MCF 10A (cell line): ENCODE measurements at regions not wholly inside any gene's neighbourhood (a gene's known extent, or its start where the extent isn't known, plus 50 kb on each side); places are given as distances from the start of the nearest gene placed in this dataset.

Experiments used
- BruUV-seq: library from RNA; stranded (reverse); fragments of 400-500 nt; replicated peaks from 2 replicates; lab custom pipeline; 2021; lab: Mats Ljungman, UMichigan
- CTCF ChIA-PET: fragments of 300-600 bp; sonication (Branson Sonifier 250); formaldehyde crosslinking; extraction: SDS; loops from one replicate; lab custom pipeline; 2021; ENCODE audit warnings: antibody characterized with exemption, inconsistent platforms; lab: Yijun Ruan, JAX
- POLR2A ChIA-PET: fragments of 300-600, 350-650 bp; sonication (Branson Sonifier 250); formaldehyde crosslinking; extraction: SDS; loops from one replicate; lab custom pipeline; 2020; ENCODE audit warnings: antibody characterized with exemption, inconsistent platforms; lab: Yijun Ruan, JAX
- DNase-seq: peaks from one replicate; pipeline ENCODE4 v3.0.0-alpha.2; 2018; ENCODE audit not compliant: unreplicated experiment
- H3K27ac Mint-ChIP-seq: one replicate; pipeline ENCODE4 v1.8.0; 2022; ENCODE audit warnings: mild to moderate bottlenecking, low read depth, mixed read lengths; ENCODE audit not compliant: unreplicated experiment
- H3K27me3 Mint-ChIP-seq: one replicate; pipeline ENCODE4 v1.8.0; 2022; ENCODE audit warnings: mixed read lengths; ENCODE audit not compliant: insufficient read depth, unreplicated experiment
- H3K36me3 Mint-ChIP-seq: one replicate; pipeline ENCODE4 v1.8.0; 2022; ENCODE audit warnings: mild to moderate bottlenecking, moderate library complexity, mixed read lengths; ENCODE audit not compliant: insufficient read depth, unreplicated experiment
- H3K4me1 Mint-ChIP-seq: one replicate; pipeline ENCODE4 v1.8.0; 2022; ENCODE audit warnings: mixed read lengths; ENCODE audit not compliant: insufficient read depth, unreplicated experiment
- H3K4me3 Mint-ChIP-seq: one replicate; pipeline ENCODE4 v1.8.0; 2022; ENCODE audit warnings: mild to moderate bottlenecking, moderate library complexity, mixed read lengths; ENCODE audit not compliant: unreplicated experiment
- H3K9me3 Mint-ChIP-seq: one replicate; pipeline ENCODE4 v1.8.0; 2022; ENCODE audit warnings: mixed read lengths; ENCODE audit not compliant: unreplicated experiment
- intact Hi-C: fragments of 100-400 bp; cut with micrococcal nuclease; formaldehyde crosslinking; loops from 2 replicates; pipeline ENCODE4 v1.14.1; 2022
- TF ChIP-seq, protein P1 (sequence below): fragments of 200-600 bp; IDR thresholded peaks from one replicate; pipeline ENCODE4 v1.8.0; 2022; ENCODE audit warnings: antibody characterized with exemption, mild to moderate bottlenecking; ENCODE audit not compliant: unreplicated experiment

DNA sequence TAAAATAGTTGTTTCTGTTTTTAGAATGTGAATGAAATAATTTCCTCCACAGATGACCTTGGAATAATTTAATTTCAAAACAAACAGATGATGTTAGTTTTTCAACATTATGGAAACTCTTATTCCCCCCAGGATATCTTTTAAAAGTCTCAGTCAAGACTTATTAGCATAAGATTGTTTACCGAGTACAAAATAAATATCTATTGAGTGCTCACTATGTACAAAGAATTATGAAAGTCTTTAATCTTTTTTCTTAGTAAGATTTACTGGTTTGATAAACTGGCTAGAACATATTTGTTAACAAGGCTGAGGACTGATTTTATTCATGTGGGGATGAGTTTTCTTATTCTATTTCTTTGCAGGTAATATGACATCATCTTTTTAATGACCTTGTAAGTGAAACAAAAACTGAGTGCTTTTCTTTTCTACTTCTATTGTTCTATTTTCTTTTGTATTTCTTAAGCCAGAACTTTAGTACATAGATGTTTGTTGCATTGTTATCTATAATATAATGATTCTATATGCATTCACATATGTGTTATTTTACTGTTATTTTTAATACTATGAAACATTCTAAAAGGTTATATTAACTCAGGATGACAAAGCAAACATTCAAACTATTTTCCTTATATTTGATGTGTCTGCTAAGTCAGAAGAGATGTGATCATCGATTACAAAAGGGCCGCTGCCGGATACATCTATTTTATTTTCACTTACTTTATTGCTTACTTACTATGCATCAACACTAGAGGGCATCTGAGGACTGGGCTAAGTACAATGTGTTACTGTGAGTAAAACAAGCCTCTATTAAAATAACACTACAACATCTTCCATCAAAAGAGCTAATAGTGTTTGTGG, 111.0 kb upstream of the ARHGAP42 start:
- Mint-ChIP-seq H3K27ac (no peak overlapping the region), H3K9me3 (no peaks in the 10 kb centered on the region), H3K4me3 (no peak overlapping the region), H3K36me3 (no peaks in the 10 kb centered on the region), H3K27me3 (peaks cover 22% of the 10 kb centered on the region), H3K4me1 (no peaks in the 10 kb centered on the region)
- ChIA-PET CTCF (interaction anchor here (0.6 to 4.3 kb wide), 36 partner anchors 8 to 862 kb away, joined by 3 to 41 read pairs (median 4); partner anchors contain the start of gene ARHGAP42), POLR2A (no interaction called here)
- intact Hi-C loops, result loop anchor here (1.0 to 2.0 kb wide), 3 partner anchors 107 to 356 kb away; no protein-coding TSS in a partner anchor
- no TSS peak for BruUV-seq
- DNase-seq, result peak; percentile 63
- TF ChIP-seq, protein P1, sequence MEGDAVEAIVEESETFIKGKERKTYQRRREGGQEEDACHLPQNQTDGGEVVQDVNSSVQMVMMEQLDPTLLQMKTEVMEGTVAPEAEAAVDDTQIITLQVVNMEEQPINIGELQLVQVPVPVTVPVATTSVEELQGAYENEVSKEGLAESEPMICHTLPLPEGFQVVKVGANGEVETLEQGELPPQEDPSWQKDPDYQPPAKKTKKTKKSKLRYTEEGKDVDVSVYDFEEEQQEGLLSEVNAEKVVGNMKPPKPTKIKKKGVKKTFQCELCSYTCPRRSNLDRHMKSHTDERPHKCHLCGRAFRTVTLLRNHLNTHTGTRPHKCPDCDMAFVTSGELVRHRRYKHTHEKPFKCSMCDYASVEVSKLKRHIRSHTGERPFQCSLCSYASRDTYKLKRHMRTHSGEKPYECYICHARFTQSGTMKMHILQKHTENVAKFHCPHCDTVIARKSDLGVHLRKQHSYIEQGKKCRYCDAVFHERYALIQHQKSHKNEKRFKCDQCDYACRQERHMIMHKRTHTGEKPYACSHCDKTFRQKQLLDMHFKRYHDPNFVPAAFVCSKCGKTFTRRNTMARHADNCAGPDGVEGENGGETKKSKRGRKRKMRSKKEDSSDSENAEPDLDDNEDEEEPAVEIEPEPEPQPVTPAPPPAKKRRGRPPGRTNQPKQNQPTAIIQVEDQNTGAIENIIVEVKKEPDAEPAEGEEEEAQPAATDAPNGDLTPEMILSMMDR, result peak; percentile 66

DNA sequence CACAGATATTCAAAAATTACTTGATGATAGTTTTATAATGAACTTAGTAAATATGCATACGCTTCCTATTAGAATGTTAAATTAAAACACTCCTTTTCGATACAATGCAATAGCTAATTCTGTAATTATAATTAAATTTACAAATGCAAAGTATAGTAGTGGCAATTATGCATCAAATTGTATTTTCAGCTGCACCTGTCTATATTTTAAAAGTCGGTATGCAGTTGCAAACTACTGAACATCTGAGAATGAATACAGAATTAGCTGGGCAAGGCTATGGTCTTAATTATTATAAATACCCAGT, 110.4 kb upstream of the ARHGAP42 start:
- POLR2A ChIA-PET, result interaction anchor here (1.0 kb wide), 1 partner anchor 327 kb away, joined by 3 read pairs; no protein-coding TSS in a partner anchor

GRCh38 chr11:100578831-100579311, 108.2 kb upstream of the ARHGAP42 start:
- Mint-ChIP-seq H3K27me3 (peaks cover 12% of the 10 kb centered on the region), H3K4me1 (no peaks in the 10 kb centered on the region), H3K9me3 (no peaks in the 10 kb centered on the region), H3K4me3 (no peak overlapping the region), H3K27ac (no peak overlapping the region), H3K36me3 (no peaks in the 10 kb centered on the region)
- BruUV-seq, result no TSS peak
- TF ChIP-seq, protein P1, result no peak
- DNase-seq, result peak; percentile 8
- ChIA-PET CTCF (interaction anchor here (0.6 to 4.3 kb wide), 12 partner anchors 101 to 354 kb away, joined by 3 to 41 read pairs (median 4); no protein-coding TSS in a partner anchor), POLR2A (interaction anchor here (0.6 kb wide), 1 partner anchor 396 kb away, joined by 3 read pairs; no protein-coding TSS in a partner anchor)
- intact Hi-C loops, result no loop called here

More for the DNA sequence above, 110.4 kb upstream of the ARHGAP42 start:
- TF ChIP-seq, protein P1, result no peak
- Mint-ChIP-seq H3K27ac (no peak overlapping the region), H3K36me3 (no peaks in the 10 kb centered on the region), H3K27me3 (peaks cover 16% of the 10 kb centered on the region), H3K4me3 (no peak overlapping the region), H3K9me3 (no peaks in the 10 kb centered on the region), H3K4me1 (no peaks in the 10 kb centered on the region)
- CTCF ChIA-PET, result interaction anchor here (0.6 to 4.3 kb wide), 36 partner anchors 8 to 862 kb away, joined by 3 to 41 read pairs (median 4); partner anchors contain the start of gene ARHGAP42
- DNase-seq, result no peak
- no TSS peak for BruUV-seq
- intact Hi-C loops, result loop anchor here (1.0 to 2.0 kb wide), 3 partner anchors 106 to 356 kb away; no protein-coding TSS in a partner anchor

GRCh38 chr11:100581318-100581717, 105.8 kb upstream of the ARHGAP42 start:
- peaks cover 12% of the 10 kb centered on the region for H3K27me3 Mint-ChIP-seq
- H3K4me3 Mint-ChIP-seq, result no peak overlapping the region
- no peaks in the 10 kb centered on the region for H3K9me3 Mint-ChIP-seq
- DNase-seq, result no peak
- intact Hi-C loops, result no loop called here
- POLR2A ChIA-PET, result no interaction called here
- no peaks in the 10 kb centered on the region for H3K36me3 Mint-ChIP-seq
- no TSS peak for BruUV-seq
- CTCF ChIA-PET, result interaction anchor here (1.4 kb wide), 1 partner anchor 855 kb away, joined by 3 read pairs; no protein-coding TSS in a partner anchor
- no peaks in the 10 kb centered on the region for H3K4me1 Mint-ChIP-seq
- TF ChIP-seq, protein P1, result no peak
- H3K27ac Mint-ChIP-seq, result no peak overlapping the region
